DND-41 (cell line): ENCODE measurements at regions not wholly inside any gene's neighbourhood (a gene's known extent, or its start where the extent isn't known, plus 50 kb on each side); places are given as distances from the start of the nearest gene placed in this dataset.
"Not testable (repeated sequence)": the region's sequence is repeated elsewhere in the genome, so short reads cannot be mapped to it uniquely, and the experiment has no call there.

Experiments
- ATAC-seq: fragments of 200-7000 bp; cut with Tn5 transposase; 3 replicates; pipeline ENCODE4 v1.9.1; 2021; ENCODE audit warnings: low read depth; ENCODE audit not compliant: insufficient read depth
- DNase-seq: peaks from one replicate; pipeline ENCODE4 v3.0.0-alpha.2; 2020
- H2AFZ ChIP-seq: 2 replicates; pipeline ENCODE4 v1.6.0; 2012; ENCODE audit warnings: low read depth, low read length
- H3K27ac ChIP-seq: 2 replicates; pipeline ENCODE4 v1.5.1; 2012; ENCODE audit warnings: low read length, inconsistent platforms
- H3K27me3 ChIP-seq: fragments of 200-600 bp; sonication (generic); 2 replicates; pipeline ENCODE4 v1.6.0; 2012; ENCODE audit warnings: low read length, mild to moderate bottlenecking, inconsistent platforms; ENCODE audit not compliant: insufficient read depth, poor library complexity
- H3K36me3 ChIP-seq: 2 replicates; pipeline ENCODE4 v1.5.1; 2012; ENCODE audit warnings: low read length, inconsistent platforms; ENCODE audit not compliant: insufficient read depth
- H3K4me1 ChIP-seq: 2 replicates; pipeline ENCODE4 v1.5.1; 2012; ENCODE audit warnings: mild to moderate bottlenecking, low read length; ENCODE audit not compliant: insufficient read depth
- H3K4me2 ChIP-seq: 2 replicates; pipeline ENCODE4 v1.6.0; 2012; ENCODE audit warnings: mild to moderate bottlenecking, moderate library complexity, low read length, inconsistent platforms; ENCODE audit not compliant: insufficient read depth
- H3K4me3 ChIP-seq, 2 experiments: fragments of 200-600 bp in 1 of 2; shearing (Covaris generic) in 1 of 2; 2 replicates each; pipeline ENCODE4 v1.5.1; 2012 to 2016; ENCODE audit warnings: inconsistent platforms in 2 of 2, low read length in 2 of 2, mild to moderate bottlenecking in 2 of 2, low read depth in 1 of 2, moderate library complexity in 1 of 2
- H3K79me2 ChIP-seq: 2 replicates; pipeline ENCODE4 v1.6.0; 2012; ENCODE audit warnings: low read length, inconsistent platforms; ENCODE audit not compliant: insufficient read depth
- H3K9ac ChIP-seq: 2 replicates; pipeline ENCODE4 v1.6.0; 2012; ENCODE audit warnings: low read depth, mild to moderate bottlenecking, inconsistent platforms, low read length, moderate library complexity
- H3K9me3 ChIP-seq: 2 replicates; pipeline ENCODE4 v1.5.1; 2012; ENCODE audit warnings: low read length, moderate library complexity, mild to moderate bottlenecking, inconsistent platforms; ENCODE audit not compliant: insufficient read depth, severe bottlenecking
- H4K20me1 ChIP-seq: 2 replicates; pipeline ENCODE4 v1.6.0; 2012; ENCODE audit warnings: low read length; ENCODE audit not compliant: insufficient read depth
- EZH2 ChIP-seq: IDR thresholded peaks from 3 replicates; pipeline ENCODE4 v1.6.1; 2012; ENCODE audit warnings: borderline replicate concordance, low read depth, mild to moderate bottlenecking, moderate library complexity, low read length, inconsistent platforms; ENCODE audit not compliant: severe bottlenecking
- TF ChIP-seq, protein P1 (sequence below): IDR thresholded peaks from 2 replicates; pipeline ENCODE4 v1.5.1; 2012; ENCODE audit warnings: borderline replicate concordance, low read length, moderate library complexity, mild to moderate bottlenecking; ENCODE audit not compliant: poor library complexity, severe bottlenecking; ENCODE audit errors: extremely low read depth

DNA sequence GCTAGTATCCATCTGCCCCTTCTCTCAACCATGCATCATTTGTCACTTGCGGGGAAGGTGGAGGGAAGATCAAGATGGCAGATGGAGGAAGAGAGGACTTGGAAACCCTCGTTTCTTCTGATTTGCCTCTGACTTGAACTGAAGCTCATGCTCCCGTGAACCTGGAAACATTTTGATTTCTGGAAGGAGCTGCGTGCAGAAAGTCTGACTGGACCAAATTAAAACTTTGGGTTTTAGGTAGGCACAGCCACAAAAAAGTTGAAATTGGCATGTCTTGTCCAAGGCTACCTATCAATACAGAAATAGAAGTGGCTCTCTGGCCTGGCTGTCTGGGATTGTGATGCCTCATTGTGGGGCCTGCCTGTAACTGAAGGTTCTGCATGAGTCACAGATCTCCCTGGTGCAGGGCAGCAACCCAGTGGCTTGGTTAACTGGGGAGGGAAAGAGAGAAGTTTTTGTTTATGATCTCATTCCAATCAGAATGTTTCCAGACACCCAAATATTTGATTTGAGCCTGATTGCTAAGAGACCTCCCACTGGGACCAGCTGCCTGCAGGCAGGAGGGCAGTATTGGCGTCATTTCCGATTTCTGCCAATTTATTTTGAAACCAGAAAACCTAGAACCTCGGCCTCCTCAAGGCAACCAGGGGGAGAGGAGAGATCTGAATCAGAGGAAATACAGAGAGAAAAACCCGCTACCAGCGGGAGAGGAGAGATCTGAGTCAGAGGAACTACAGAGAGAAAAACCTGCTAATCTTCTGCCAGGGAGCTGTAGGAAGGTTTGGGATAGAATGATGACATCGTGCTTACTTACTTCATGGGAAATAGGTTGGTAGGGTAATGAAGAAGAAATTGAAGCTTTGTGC is 363.6 kb downstream of the ANKRD30A start:
- no peak for DNase-seq
- H3K4me2 ChIP-seq, result no peak overlapping the region
- no peak overlapping the region for H3K9ac ChIP-seq
- H3K4me3 ChIP-seq, result no peak overlapping the region
- H3K4me1 ChIP-seq, result no peaks in the 10 kb centered on the region
- H3K9me3 ChIP-seq, result no peaks in the 10 kb centered on the region
- H3K79me2 ChIP-seq, result no peaks in the 10 kb centered on the region
- H3K27me3 ChIP-seq, result no peaks in the 10 kb centered on the region
- no peak for ATAC-seq
- H2AFZ ChIP-seq, result no peak overlapping the region
- no peaks in the 10 kb centered on the region for H4K20me1 ChIP-seq
- H3K36me3 ChIP-seq, result no peaks in the 10 kb centered on the region
- TF ChIP-seq, protein P1, sequence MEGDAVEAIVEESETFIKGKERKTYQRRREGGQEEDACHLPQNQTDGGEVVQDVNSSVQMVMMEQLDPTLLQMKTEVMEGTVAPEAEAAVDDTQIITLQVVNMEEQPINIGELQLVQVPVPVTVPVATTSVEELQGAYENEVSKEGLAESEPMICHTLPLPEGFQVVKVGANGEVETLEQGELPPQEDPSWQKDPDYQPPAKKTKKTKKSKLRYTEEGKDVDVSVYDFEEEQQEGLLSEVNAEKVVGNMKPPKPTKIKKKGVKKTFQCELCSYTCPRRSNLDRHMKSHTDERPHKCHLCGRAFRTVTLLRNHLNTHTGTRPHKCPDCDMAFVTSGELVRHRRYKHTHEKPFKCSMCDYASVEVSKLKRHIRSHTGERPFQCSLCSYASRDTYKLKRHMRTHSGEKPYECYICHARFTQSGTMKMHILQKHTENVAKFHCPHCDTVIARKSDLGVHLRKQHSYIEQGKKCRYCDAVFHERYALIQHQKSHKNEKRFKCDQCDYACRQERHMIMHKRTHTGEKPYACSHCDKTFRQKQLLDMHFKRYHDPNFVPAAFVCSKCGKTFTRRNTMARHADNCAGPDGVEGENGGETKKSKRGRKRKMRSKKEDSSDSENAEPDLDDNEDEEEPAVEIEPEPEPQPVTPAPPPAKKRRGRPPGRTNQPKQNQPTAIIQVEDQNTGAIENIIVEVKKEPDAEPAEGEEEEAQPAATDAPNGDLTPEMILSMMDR, result no peak
- no peak for TF ChIP-seq EZH2
- no peak overlapping the region for H3K27ac ChIP-seq

DNA sequence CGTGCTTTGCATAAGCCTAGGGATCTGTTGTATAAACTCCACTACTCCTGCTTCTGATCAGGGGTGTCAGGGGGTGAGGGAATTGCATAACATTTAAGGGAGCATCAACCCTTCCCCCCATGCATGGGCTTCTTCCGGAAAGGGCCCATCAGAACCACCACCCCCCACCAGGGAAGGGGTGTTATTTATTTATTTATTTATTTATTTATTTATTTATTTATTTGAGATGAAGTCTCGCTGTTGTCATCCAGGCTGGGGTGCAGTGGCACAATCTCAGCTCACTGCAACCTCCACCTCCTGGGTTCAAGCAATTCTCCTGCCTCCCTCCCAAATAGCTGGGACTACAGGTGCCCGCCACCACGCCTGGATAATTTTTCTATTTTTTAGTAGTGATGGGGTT is 355.2 kb downstream of the ANKRD30A start:
- DNase-seq, result not testable (repeated sequence)

DNA sequence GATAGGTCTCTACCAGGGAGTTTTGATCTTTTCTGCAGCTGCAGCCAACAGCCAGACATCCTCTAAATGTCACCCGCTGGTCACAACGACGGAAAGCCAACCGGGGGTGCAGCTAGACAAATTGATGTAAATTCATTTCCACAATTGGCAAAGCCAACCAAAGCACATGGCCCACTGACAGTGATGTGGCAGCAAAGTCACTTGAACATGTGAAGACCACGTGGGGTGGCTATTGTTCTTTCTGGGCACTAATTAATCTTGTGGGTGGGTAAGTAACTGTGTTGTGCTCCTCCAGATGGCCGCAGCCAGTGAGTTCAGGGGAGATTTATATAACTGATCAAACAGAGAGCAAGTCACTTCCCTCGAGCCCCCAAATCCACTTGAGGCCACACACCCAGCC is 354.1 kb downstream of the ANKRD30A start:
- no peak overlapping the region for H2AFZ ChIP-seq
- DNase-seq (no peak), ATAC-seq (no peak)
- H4K20me1 ChIP-seq, result no peaks in the 10 kb centered on the region
- no peaks in the 10 kb centered on the region for H3K79me2 ChIP-seq
- no peaks in the 10 kb centered on the region for H3K4me1 ChIP-seq
- no peaks in the 10 kb centered on the region for H3K36me3 ChIP-seq
- H3K27me3 ChIP-seq, result no peaks in the 10 kb centered on the region
- no peak overlapping the region for H3K4me2 ChIP-seq
- H3K9ac ChIP-seq, result no peak overlapping the region
- no peak overlapping the region for H3K4me3 ChIP-seq
- H3K27ac ChIP-seq, result no peak overlapping the region
- H3K9me3 ChIP-seq, result no peaks in the 10 kb centered on the region
- TF ChIP-seq EZH2, result no peak
- TF ChIP-seq, protein P1, result no peak

More for the DNA sequence above, 355.2 kb downstream of the ANKRD30A start:
- H4K20me1 ChIP-seq, H3K4me1 ChIP-seq, H3K4me3 ChIP-seq, H2AFZ ChIP-seq, H3K27ac ChIP-seq, H3K9me3 ChIP-seq, H3K4me2 ChIP-seq, H3K79me2 ChIP-seq, H3K36me3 ChIP-seq, H3K27me3 ChIP-seq, ATAC-seq, H3K9ac ChIP-seq: not testable (repeated sequence)

DNA sequence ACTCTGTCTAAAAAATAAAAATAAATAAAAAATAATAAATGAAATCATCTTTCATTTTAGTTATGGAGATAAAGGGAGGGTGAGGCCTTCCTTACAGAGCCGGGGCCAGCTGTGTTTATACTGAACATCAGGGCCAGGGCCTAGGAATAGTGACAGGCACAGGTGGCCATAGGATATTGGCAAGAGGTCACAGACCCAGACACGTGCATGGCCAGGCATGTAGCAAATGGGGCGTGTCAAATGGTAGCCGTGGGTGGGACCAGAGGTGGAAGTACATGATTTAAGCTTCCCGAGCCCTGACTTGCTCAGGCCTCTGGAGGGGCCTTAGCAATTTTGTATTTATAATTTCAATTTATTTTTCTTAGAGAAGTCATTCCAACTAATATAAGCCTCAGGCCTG is 353.0 kb downstream of the ANKRD30A start:
- ATAC-seq (no peak), DNase-seq (no peak)
- Histone ChIP-seq H2AFZ (no peak overlapping the region), H3K9ac (no peak overlapping the region), H3K4me3 (no peak overlapping the region), H3K4me1 (no peaks in the 10 kb centered on the region), H4K20me1 (no peaks in the 10 kb centered on the region), H3K4me2 (no peak overlapping the region), H3K27me3 (no peaks in the 10 kb centered on the region), H3K36me3 (no peaks in the 10 kb centered on the region), H3K79me2 (no peaks in the 10 kb centered on the region), H3K27ac (no peak overlapping the region), H3K9me3 (no peaks in the 10 kb centered on the region)
- no peak for TF ChIP-seq EZH2
- TF ChIP-seq, protein P1, result no peak
